ENCODE measurements at regions not wholly inside any gene's neighbourhood (a gene's known extent, or its start where the extent isn't known, plus 50 kb on each side); places are given as distances from the start of the nearest gene placed in this dataset.

GRCh38 chr11:34564807-34565241 is 51.2 kb upstream of the ELF5 start:
- TF ChIP-seq CTCF (IDR thresholded peaks at IDR 0.05 in 8 of 11, conservative IDR thresholded peaks at IDR 0.05 in 3 of 11) (no peak), POLR2AphosphoS5 (IDR thresholded peaks at IDR 0.05) (no peak)
